ENCODE measurements at regions not wholly inside any gene's neighbourhood (a gene's known extent, or its start where the extent isn't known, plus 50 kb on each side); places are given as distances from the start of the nearest gene placed in this dataset.

DNA sequence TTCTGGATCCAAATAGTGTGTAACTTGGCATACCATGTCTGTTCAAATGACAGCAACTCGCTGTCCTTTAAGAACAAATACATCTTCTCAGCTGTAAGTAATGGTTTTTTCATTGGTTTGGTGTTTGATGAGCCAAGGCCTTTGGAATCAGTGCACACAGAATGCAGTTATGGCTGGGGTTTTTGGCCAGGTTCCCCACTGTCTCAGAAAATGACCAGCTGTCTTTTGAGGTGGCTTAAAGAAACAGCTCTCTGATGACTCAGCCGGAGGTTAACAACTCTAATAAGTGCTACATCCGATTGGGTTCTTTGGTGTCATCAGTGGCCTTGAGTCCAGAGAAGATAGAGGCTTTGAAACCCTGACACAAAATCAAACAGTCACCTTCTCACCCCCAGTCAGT, 688.4 kb downstream of the REEP3 start:
- no peak for DNase-seq (ENCODE audit: low spot score)

DNA sequence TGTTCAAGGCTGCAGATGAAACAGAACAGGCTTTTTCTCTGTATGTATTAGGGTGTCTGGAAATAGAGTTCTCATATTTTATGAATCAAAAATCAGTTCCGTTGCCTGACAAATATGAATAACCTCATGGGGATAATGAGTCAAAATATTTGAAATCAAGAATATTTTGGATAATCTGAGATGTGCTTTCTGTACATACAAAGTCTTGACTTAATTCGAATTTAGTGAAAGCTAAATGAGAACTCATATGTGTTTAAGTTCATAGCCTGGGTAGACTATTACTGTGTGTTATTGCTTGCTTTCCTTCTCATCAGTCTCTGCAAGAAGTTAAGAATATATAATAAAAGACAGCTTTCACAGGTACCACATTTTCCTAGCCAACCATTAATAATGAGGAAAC, 689.0 kb downstream of the REEP3 start:
- DNase-seq (ENCODE audit: low spot score): no peak

DNA sequence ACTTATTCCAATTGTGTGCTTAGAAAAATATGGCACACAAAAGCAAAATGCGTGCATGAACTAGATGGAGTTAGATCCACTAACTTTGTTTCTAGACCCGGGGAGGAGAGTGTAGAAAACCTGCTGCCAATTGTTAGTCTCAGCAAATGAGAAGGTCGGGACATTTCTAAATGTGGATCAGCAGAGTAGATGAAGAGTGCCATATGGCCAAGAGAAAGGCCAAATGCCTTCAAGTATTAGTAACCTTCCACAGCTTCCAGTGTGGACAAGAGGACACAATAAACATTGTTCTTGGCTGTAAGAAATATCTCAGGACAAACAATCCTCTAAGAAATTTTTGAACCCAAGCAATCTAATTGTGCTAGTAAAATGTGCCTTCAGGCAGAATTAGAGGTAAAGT, 690.3 kb downstream of the REEP3 start:
- no peak for DNase-seq (ENCODE audit: low spot score)

DNA sequence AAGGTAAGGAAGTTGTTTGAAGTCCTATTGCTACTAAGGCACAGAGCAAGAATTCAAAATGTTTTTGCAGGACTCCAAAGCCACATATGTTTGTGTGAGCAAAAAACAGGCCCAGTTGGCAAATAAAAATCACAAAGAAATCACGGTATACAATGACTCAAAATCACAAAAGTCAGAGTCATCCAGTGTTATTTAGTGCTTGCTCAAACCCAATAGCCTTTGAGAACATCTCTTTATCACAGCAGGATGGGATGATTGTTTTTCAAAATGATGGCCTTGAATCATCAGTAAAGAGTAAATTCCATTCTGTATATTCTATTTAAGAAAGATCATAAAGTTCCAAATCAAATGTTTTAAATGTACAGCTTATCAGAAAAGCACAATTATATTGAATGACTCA, 693.9 kb downstream of the REEP3 start:
- no peak for DNase-seq (ENCODE audit: low spot score)

DNA sequence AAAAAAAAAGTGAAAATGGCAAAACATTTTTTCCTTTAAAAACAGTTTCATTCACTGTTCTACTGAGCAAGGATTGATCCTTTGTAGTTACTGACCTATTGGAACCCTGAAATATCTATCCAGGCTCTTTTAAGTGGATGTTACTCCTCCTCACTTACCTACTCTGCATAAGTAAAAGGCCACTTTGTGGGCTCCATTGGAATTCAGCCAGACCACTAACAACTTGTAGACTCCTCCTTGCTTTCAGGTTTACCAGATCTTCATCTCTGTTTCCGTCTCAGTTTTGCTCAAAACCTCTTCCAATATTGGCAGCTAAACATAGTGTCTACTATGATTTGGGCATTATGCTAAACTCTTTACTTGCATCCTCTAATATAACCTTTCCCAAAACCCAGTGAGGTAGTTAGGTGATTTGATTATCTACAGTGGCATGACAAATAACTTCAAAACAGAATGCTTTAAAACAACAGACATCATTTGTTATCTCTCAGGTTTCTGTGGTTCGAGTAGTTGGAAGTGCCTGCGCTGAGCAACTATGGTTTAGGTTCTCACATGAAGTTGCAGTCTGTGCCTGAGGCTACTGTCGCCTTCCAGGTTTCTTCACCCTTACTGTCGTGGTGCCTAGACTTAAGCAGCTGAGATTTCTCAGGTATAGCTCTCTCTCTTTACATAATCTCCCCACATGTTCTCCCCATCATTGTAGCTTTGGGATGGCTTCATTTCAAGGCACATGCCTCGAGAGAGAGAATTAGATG, 698.2 kb downstream of the REEP3 start:
- no peak for DNase-seq (ENCODE audit: low spot score)

DNA sequence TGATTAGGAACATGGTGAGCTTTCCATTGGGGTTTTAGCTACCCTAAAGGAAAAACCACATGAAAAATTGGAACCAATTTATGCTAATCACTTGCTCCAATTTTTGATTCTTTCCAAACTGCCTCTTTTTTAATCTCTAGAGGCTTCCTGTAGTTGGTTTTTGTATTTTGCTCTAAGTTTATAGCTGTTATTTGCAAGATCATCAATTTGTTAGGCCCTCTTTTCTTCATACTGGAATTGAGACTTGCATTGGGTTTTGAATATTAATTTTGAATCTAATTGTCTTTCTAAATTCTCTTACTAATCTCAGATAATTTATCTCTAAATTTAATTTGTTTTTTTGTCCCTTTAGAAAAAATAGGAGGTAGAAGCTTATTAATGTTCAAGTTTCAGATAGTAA, 713.3 kb downstream of the REEP3 start:
- no peak for DNase-seq (ENCODE audit: low spot score)

DNA sequence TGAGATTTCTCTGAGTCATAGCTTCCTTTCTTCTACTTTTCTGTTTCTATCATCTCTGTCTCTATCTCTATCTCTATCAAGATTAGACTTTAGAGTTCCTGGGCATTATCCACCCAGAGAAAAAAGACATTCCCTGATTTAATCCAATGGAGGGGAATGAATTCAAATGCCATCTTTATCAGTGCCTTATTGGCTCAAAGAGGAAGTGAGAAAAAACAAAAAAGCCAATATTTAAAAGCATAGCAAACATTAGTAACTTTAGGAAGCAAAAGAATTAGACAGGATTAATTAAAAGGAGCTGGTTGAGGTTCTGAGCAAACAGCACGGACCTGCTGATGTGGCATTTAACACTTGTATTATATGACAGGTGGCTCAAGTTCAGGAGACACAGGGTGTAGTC, 736.5 kb downstream of the REEP3 start:
- DNase-seq (ENCODE audit: low spot score): no peak

DNA sequence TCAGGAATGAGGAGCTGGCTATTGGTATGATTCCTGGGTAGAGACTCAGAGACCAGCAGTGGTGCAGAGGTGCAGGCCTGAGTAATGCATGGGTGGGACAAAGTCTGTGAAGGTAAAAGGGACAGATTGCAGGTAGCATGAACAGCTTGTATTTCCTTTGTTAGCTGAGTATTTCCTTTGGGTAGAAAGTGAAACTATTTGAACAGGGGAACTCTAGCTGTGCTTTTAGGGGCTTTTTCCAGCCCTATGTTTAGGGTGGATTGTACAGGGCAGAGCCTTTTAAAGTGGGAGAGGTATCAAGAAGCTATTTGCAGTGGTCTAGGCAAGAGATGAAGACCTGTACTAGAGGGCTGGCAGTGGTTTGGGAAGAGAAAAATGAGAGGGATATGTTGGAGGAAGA, 739.9 kb downstream of the REEP3 start:
- DNase-seq (ENCODE audit: low spot score): no peak

DNA sequence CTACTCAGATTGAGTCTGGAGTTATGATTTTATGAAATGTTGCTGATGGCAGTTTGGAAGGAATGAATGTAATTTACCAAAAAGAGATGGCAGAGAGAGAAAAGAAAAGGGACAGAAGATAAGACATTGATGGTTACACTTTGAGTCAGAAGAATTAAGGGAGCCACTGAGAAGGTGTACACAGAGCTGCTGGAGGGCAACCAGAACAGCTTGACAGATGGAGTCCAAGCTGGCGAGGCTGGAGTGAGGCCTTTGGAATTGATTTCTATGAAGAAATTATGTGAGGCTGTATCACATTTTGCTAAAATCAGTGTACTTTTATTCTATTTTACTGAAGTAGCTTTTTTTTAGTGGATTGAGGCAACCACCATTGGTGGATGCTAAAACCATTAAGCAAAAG, 740.5 kb downstream of the REEP3 start:
- DNase-seq (ENCODE audit: low spot score): no peak

DNA sequence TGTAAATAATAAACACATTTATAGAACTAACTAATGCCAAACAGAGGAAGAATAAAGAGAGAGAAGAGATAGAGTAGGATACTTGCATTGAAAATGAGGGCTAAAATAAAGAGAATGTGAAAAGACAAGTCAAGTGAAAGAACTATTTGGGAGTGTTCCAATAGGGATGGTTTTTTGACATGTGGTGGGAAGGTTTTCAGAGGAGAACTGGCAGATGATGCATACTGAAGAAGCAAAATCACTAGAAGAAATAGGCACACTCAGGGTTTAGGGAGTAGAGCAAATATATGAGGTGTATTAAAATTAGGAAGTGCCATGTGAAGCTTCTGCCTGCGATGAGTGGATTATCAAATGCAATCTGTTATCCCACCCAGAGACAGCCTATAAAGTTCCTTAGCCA, 744.8 kb downstream of the REEP3 start:
- DNase-seq (ENCODE audit: low spot score): no peak

DNA sequence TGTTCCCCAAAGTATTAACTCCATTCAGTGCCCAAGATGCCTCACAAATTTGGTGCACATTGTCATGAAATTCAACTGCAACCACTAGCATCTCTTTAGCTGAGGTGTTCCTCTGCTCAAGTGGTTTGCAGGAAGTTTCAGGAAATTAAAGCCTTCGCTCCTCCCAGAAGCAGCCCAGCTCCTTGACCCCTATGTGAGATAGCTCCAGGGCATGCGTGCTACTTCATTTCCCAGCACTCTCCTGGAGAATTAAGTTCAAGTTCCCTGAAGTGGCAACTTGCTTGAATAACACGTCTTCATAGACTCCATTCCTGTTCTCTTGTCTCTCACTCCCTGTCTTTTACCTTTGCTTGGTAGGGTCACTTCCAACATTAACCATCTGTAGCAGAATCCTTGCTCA, 750.3 kb downstream of the REEP3 start:
- DNase-seq (ENCODE audit: low spot score): no peak

DNA sequence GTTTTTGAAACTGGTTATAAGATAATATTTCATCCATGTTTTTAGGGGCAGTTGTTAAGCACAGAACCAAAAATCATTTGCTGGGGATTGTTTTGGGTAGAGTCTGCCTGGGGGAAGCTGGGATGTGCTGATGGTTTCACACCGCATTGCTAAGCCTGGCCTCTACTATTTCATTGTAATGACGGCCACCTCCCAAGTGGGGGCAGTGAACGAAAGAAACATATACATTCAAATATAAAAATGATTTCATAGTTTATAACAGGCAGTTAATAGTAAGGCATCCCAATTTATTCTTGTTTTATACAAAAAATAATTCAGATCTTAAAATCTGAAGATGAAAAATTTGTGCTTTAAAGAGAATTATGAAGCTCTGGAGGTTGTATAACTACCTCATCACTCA, 750.8 kb downstream of the REEP3 start:
- no peak for DNase-seq (ENCODE audit: low spot score)

DNA sequence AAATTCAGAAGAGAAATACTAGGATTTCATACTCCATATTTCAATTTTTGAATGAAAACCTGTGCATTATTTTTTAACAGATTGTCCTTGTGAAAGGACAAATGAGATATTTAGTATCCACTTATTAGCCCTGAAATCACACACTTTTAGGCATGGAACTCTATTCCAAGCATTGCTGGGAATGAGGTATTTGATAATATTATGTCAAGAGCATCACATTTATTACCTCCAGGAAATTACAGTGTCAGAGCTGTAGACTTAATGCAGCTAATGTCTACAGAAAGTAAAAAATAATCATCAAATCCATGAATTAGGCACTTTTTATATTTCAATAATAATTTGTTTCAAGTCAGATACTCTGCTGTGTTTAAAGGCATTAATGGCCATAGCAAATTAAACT, 753.8 kb downstream of the REEP3 start:
- DNase-seq (ENCODE audit: low spot score): no peak

DNA sequence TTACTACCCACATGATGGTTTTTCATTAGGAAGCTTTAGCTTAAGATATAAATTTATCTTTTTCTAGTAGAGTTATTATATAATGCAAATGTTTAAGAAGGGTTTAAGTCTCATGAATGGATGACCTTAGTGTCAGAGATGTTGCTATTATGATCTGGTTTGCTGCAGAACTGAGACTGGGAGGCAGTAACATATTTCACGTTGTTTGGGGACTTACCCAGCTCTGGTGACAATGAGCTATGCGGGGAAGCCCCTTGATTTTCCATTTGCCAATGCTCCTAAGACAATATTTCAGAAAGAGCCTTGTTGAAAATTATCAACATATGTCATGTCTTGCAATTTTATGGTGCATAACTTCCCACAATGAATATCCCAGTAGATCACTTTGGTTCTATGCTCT, 754.6 kb downstream of the REEP3 start:
- no peak for DNase-seq (ENCODE audit: low spot score)

DNA sequence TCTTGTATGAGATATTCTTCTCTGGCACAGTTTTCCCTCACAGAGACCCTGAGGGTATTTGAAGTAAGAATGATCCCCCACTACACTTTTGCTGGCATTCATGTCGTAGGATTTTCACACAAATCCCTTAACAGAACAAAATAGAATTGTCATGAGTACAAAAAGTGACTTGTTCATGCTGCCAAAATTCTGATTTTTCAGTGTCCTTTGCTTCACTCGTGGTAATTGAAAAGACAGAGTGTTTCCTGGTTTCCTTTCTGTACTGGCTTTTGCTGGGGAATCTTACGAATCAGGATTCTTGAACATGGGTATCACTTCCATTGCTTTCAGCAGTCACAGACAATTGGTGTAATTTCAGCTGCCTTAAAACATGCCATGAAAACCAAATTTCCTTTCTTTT, 756.3 kb downstream of the REEP3 start:
- DNase-seq (ENCODE audit: low spot score): no peak

DNA sequence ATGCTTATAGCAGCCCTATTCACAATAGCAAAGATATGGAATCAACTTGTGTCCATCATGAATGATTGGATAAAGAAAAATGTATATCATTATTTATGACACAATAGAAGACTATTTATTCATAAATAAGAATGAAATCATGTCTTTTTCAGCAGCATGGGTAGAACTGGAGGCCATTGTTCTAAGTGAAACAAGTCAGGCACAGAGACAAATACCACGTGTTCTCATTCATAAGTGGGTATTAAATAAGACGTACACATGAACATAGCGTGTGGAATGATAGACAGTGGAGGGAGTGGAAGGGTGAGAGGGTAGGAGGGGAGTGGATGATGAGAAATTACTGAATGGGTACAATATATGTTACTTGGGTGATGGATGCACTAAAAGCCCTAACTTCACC, 762.4 kb downstream of the REEP3 start:
- DNase-seq (ENCODE audit: low spot score): no peak

DNA sequence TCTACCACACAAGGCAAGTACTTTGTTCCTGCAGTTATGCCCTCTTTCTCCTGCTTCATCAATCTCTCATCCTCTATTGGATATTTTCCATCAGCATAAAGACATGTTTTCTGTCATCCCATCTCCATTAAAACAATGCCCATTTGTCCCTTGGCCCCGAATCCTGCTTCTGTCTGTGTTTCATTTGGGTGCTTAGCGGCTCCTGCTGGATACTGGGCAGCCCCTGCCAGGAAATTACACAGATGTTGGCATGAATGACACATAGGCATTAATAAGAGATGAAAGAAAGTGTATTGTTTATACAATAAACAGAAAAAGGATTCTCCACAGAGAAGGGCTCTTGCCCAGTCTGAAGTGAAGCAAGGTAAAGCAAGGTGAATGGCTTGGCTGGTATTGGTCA, 765.3 kb downstream of the REEP3 start:
- DNase-seq (ENCODE audit: low spot score): no peak

DNA sequence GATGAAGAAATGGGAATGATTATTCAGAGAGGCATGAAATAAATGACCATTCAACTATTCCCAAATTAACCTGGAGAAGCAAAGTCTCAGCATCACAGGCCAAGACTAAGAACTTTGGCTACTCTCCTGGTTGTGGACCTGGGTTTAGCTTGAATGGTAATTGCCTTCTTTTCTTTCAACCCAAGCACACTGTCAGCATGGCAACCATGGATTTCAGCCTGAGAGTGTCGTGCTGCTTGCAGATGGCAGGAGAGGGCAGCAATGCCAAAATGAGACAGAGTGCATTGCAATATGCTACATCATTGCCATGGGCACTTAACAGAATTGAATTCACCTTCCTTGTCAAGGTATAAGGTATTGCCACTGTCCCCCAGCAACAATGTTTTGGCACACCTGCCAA, 767.2 kb downstream of the REEP3 start:
- DNase-seq (ENCODE audit: low spot score): no peak

DNA sequence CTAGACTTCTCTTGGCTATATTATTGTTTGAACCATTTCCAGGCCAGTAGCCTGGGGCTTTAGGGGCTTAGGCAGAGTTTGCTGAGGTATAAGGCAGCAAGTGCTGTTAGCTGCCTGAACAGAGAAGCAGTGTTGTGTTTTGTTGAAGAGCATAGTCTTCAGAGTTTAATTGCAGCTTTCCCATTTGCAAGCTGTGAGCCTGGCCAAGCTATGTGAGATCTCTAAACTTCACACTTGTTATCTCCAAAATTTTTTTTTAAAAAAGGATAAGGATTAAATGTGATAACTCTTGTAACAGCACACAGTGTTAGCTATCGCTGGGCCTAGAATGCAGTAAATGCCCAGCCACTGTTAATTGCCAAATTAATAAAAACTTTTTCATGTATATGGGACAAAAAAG, 782.4 kb downstream of the REEP3 start:
- DNase-seq (ENCODE audit: low spot score): no peak

DNA sequence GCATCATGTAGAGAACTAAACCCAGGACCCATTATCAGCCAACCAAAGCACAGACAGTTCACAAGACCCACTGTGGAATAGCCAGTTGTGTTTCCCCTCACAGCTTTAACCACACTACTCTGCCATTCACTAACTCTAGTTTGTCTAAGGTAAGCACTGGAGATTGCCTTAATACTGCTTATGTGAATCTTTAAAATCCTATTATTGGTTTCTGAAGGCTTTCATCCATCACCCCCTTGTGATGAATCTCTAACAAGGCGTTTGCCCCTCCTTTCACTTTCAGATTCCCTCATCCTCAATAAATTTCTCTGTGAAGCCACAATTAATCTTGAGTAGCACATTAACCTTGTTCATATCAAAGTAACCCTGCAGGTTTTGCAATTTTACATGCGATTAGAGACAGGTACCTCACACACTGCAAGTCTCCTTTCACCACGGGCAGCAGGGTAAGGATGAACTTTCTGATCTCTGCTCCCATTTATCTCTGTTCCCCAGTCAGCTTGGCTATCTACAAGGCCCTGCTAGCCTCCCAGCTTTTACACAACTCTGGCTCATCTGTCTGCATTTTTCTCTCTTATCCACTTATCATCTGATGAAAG, 785.6 kb downstream of the REEP3 start:
- DNase-seq (ENCODE audit: low spot score): no peak

DNA sequence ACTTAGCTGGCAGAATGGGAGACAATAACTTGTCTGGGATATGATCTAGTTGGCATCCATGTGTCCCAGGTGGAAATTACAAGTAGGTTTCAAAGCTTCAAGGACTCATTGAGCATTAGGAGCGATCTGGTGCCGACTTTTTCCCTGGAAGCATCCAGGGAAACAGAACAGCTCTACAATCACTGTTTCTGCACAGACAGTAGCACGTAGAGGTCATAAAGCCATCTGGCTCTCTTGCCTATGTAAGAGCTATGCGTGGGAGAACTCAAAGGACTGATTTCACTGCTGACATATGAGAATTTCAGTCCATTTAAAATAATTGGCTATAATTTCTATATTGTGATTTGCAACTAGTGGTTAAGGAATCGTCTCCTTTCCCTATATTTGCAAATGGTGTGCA, 791.7 kb downstream of the REEP3 start:
- DNase-seq (ENCODE audit: low spot score): no peak

DNA sequence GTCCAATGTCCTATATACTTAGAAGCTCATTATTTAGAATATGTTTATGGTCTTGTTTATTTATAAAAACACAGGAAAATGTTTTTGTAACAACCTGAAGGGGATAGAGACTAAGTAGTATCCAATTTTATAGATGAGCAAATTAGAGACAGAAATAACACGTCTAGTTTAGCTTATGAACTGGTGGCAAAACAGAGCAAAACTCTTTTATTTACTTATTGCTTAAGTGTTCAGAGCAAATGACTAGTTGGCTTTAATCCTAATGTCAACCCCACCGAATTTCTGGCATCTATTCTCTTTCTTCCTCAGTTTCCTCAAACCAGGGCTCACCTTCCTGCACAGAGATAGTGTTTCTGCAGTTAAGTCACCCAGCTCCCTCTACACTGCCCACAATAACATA, 792.8 kb downstream of the REEP3 start:
- DNase-seq (ENCODE audit: low spot score): no peak

DNA sequence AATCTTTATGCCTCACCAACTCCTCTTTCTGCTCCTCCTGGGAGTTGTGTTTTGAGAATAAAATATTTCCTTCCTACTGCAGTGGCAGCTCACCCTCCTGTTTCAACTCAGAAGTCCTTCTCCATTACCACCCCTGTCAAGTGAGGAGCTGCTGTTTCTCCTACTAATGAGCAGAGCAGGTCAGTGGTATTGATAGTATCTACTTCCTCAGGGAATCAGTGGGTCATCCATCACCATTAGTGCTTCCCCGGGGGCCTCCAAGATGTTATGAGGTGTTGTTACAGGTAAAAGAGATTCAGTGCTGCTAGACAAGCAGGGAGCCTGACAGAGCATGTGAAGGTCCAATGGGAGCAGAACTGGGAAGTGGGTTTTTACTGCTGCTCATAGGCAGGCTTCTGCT, 795.2 kb downstream of the REEP3 start:
- DNase-seq (ENCODE audit: low spot score): no peak

DNA sequence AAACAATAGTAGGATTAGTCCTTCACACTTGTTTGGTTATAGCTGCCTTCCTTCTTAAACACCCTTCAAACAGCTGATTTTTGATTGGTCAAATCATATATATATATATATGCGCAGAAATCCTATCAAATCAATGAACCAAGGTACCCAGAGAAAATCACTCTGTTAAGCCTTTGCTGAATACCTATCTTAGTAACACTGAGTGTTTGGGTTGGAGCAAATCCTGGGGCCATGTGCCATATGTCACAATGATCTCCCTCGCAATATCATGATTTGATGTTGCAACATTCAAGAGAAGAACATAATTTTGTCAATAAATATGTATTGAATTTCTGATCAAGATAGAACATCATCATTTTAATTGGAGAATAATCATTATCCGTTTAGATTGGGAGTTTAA, 795.6 kb downstream of the REEP3 start:
- no peak for DNase-seq (ENCODE audit: low spot score)

Data from AG08395 (cell line).